GM21526 (cell line): ENCODE measurements at regions not wholly inside any gene's neighbourhood (a gene's known extent, or its start where the extent isn't known, plus 50 kb on each side); places are given as distances from the start of the nearest gene placed in this dataset.
"Not testable (repeated sequence)": the region's sequence is repeated elsewhere in the genome, so short reads cannot be mapped to it uniquely, and the experiment has no call there.

Source experiments
- ATAC-seq: cut with Tn5 transposase; IDR thresholded peaks from one replicate; pipeline ENCODE4 v1.9.1; 2021; ENCODE audit warnings: moderate library complexity; ENCODE audit not compliant: unreplicated experiment, low FRiP score

- ATAC-seq, result no peak
These were observed 210.0 kb downstream of the RASSF9 start for GRCh38 chr12:85626001-85626783.

DNA sequence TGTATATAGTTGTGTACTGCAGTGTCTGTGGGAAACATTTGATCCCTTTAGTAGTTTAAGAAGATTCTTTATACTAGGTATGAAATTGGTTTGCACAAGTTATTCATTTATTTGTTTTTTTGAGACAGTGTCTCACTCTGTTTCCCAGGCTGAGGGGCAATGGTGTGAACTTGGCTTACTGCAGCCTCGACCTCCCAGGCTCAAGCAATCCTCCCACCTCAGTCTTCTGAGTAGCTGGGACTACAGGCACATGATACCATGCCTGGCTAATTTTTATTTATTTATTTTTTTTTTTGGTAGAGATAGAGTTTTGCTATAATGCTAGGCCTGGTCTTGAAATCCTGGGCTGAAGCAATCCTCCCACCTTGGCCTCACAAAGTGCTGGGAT, 209.4 kb downstream of the RASSF9 start:
- no peak for ATAC-seq

- no peak for ATAC-seq
These were observed 208.6 kb downstream of the RASSF9 start for GRCh38 chr12:85627584-85627983.

GRCh38 chr12:85628562-85628961, 207.6 kb downstream of the RASSF9 start:
- ATAC-seq, result not testable (repeated sequence)

DNA sequence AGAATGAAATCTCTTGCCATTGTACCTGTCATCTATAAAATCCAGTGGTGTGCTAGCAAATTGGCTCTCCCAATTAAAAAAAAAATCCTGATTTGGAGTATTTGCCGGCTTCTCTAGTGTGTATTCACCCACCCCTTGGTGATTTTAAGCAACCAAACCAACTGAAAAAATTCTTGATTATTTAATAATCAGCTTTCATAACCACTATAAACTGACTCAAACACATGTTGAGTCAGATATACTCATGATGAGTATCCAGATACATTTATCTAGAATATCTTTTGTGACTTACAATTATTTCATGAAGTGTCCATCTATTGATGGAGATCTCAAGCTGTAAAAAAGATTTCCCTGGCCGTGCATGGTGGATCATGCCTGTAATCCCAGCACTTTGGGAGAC, 205.4 kb downstream of the RASSF9 start:
- no peak for ATAC-seq

DNA sequence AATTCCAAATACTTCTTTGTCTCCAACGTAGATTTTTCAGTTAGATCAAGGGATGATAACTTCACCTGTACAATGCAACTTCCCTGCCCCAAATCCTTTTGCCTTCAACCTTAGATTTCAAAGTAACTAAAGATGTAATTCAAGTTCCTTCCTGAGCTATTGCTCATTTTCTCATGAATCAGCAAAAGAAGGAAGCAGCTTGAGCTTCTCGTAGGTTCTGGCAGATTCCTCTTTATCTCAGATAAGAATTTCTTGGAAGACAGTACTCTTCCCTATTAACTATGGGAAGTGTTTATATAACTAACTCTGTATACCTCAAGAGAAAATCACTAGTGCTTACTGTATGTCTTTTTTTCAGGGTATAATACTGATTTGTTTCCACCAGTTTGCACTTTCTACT, 203.8 kb downstream of the RASSF9 start:
- ATAC-seq, result no peak

- ATAC-seq, result no peak
These were observed 202.7 kb downstream of the RASSF9 start for GRCh38 chr12:85633491-85633890.

DNA sequence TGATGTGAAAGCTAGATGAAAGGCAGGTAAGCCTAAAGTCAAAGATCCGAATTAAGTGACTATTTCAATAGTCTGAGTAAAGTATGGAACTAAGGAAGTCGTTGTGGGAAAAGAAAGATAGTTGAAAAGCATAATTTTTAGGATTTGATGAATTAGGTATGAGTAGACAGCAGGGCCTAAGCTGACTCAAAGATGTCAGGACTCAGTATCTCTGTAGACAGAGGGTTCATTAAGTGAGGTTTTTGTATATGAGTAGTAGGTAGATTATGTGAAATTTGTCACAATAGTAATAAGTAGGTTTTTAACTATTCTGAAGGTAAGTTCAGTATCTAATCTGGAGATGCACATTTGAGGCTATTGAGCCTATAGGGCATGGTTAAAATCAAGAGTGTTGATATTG, 196.4 kb downstream of the RASSF9 start:
- no peak for ATAC-seq

DNA sequence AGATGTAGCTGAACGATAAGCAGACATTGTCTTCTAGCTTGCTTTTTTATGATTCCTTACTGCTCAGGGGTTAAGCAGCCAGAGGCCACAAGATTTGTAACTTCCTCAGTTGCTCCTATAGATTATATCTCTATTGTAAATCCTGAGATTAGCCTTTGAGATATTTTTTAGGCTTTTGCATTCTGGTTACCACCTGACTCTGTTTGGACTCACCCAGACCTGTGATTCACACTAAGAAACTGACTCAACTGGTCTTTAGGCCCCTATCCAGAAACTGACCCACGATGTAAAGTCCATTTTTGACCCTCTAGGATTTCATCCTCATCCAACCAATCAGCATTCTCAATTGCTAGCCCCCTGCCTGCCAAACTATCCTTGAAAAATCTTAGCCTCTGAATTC, 194.4 kb downstream of the RASSF9 start:
- no peak for ATAC-seq

DNA sequence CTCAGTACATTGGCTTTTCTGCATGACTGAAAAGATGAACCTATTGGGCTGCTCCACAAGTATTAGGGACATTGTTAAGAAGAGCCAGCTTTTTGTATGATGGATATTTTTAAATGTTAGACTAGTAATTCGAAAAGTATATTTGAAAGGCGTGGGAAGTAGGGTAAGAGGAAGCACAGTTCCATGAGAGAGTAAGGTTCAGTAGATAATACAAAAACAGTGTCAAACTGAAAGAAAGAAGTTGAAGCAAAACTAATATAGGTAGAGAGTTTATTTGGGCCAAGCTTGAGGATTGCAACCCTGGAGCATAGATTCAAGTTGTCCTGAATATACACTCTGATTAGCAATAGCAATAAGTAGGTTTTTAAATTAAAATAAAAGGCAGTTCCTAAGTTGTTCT, 193.9 kb downstream of the RASSF9 start:
- no peak for ATAC-seq

- ATAC-seq, result no peak
These were observed 193.4 kb downstream of the RASSF9 start for GRCh38 chr12:85642808-85643207.

DNA sequence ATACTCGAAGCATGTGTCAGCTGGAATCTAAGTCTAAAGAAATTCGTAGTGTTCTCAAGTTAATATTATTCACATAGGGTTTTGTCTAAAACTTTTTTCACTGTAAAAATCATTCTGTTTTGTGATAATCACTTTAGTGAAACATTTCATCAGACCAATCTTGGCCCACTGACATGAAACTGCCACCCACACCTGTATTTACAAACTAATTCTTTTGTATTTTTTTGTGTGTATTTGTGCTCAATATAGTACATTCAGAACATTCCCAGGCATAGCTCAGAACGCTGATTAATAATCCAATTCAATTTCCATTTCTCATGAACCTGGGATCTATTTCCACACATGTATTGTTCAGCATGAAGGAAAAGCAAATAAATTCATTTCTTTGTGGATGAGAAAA, 191.7 kb downstream of the RASSF9 start:
- no peak for ATAC-seq

DNA sequence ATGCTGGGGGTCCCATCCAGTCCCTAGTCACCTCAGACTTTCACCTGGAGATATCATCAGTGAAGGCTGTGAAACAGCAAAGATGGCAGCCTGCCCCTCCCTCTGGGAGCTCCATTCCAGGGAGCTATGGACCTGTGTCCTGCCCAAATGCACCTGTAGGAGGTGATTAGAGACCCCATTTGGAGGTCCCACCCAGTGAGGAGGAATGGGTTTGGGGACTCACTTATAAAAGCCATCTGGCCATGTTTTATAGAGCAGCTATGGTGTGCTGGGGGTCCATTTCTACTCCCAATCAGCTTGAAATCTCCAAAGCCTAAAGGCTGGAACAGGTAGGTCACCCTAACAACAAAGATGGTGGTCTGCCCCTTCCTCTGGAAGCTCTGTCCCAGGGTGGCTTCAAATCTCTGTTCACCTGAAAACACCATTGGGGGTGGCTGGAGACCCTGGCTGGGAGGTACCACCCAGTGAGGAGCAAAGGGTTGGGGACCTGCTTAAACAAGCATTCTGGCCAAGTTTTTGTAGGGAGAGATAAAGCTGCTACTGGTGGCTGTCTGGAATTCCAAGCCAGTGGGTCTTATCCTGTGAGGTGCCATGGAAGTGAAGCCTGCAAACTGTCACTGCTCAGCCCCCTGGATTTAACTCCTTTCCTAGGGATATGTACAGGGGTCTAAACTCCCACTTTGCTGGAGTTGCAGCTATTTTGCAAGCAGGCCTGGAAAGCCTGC, 182.3 kb downstream of the RASSF9 start:
- ATAC-seq, result no peak

- no peak for ATAC-seq
These were observed 181.8 kb downstream of the RASSF9 start for GRCh38 chr12:85654456-85654840.

DNA sequence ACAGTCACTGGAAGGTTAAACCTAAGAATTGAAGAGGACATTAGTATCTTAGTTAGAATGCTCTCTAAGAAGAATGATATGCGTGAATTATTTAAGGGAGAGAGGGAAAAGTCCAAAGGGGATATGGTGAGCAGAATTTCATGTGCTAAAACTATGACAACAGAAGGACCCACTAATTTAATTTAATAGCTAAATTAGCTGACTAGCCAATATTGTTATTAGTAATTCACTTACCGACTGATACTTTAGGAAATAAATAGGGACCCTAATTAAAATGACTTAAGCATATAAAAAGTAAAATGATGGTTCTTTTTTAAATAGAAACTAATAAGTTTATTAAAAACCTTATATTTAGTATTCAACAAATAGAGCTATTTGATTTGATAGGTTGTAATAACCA, 179.6 kb downstream of the RASSF9 start:
- no peak for ATAC-seq

DNA sequence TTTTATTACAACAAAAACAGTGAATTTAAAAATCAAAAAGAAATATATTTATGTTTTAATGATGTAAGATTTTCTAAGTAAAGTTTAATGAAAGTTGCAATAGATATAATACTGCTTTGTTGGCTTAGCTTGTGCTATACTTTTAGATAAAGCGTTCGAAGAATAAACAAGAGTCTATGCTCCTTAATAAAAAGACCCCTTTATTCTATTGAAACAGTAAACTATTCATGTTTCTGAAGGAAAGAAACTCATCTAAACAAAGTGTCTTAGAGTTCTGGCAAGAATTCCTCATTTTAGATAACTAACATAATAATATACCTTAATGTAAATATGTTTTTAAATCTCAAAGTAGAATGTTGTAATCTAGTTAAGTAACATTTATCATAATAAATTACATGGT, 179.0 kb downstream of the RASSF9 start:
- ATAC-seq, result no peak

DNA sequence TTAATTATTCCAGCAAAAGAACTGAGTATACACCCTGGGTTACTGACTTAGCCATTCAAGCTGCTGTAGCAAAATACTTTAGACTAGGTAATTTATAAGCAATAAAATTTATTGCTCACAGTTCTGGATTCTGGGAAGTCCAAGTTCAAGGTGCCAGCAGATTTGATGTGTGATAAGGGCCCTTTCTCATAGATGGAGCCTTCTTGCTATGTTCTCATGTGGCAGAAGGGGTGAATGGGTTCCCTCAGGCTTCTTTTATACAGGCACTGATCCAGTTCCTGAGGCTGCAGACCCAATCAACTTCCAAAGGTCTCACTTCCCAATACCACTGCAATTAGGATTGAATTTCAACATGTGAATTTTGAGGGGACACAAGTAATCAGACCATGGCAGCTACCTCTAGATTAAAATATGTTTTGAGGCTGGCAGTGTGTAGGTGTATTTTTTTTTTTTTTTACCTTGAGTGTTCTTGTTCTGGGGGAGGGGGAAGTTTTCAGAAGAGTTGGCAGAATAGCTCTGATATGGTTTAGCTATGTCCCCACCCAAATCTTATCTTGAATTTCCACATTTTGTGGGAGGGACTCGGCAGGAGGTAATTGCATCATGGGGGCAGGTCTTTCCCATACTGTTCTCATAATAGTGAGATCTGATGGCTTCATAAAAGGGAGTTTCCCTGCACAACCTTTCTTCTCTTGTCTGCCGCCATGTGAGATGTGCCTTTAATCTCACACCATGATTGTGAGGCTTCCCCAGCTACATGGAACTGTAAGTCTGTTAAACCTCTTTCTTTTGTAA, 178.2 kb downstream of the RASSF9 start:
- no peak for ATAC-seq

DNA sequence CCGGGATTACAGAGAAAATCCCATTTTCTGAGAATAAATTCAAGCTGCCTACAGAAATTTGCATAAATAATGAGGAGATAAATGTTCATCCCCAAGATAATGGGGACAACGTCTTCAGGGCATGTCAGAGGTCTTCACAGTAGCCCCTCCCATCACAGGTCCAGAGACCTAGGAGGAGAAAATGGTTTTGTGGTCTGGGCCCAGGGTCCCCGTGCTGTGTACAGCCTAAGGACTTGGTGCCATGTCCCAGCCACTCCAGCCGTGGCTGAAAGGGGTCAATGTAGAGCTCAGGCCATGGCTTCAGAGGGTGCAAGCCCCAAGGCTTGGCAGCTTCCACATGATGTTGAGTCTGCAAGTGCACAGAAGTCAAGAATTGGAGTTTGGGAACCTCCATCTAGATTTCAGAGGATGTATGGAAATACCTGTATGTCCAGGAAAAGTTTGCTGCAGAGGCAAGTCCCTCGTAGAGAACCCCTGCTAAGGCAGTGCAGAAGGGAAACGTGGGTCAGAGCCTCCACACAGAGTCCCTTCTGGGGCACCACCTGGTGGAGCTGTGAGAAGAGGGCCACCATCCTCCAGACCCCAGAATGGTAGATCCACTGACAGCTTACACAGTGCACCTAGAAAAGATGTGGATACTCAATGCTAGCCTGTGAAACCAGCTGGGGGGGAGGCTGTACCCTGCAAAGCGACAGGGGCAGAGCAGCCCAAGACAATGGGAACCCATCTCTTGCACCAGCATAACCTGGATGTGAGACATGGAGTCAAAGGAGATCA, 176.3 kb downstream of the RASSF9 start:
- no peak for ATAC-seq

GRCh38 chr12:85661461-85662206, 174.6 kb downstream of the RASSF9 start:
- no peak for ATAC-seq

DNA sequence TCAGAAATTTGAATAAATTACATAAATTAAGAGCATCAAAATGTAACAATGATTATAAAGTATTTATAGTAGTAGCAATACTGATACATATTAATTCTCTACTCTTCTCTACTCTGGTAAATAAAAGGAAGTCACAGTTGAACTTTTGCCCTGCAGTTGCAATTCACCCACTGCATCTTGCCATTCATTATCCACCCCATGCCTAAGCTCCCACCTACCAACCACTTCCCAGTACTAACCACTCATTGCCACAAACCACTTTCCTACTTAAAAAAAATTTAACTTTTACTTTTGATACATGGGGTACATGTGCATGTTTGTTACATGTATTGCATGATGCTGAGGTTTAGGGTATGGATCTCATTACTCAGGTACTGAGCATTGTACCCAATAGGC, 174.0 kb downstream of the RASSF9 start:
- ATAC-seq, result no peak
